Tibial nerve (tissue), 4 donors: ENCODE measurements at regions not wholly inside any gene's neighbourhood (a gene's known extent, or its start where the extent isn't known, plus 50 kb on each side); places are given as distances from the start of the nearest gene placed in this dataset.

ENCODE experiments used
- CTCF ChIP-seq, 5 experiments: fragments of 200-600 bp in 3 of 5; fragments of 450-650 bp in 2 of 5; sonication (generic) in 3 of 5; IDR thresholded peaks; one replicate each; pipeline ENCODE4 v1.5.1; 2016 to 2019; ENCODE audit warnings: antibody characterized with exemption in 5 of 5, mild to moderate bottlenecking in 3 of 5, moderate library complexity in 2 of 5
- EP300 ChIP-seq, 2 donors: sonication (generic); formaldehyde crosslinking; IDR thresholded peaks; one replicate each; pipeline ENCODE4 v1.6.1; 2017; ENCODE audit warnings: antibody characterized with exemption in 2 of 2, mild to moderate bottlenecking in 1 of 2
- POLR2A ChIP-seq, 2 donors: fragments of 450-650 bp; IDR thresholded peaks; one replicate each; pipeline ENCODE4 v1.6.1; 2017; ENCODE audit warnings: antibody characterized with exemption in 2 of 2, mild to moderate bottlenecking in 2 of 2, moderate library complexity in 2 of 2

- no peak for TF ChIP-seq CTCF (IDR thresholded peaks at IDR 0.05)
- no peak for TF ChIP-seq POLR2A (IDR thresholded peaks at IDR 0.05)
- no peak for TF ChIP-seq EP300 (IDR thresholded peaks at IDR 0.05)
These were observed 56.1 kb upstream of the ASAP2 start for GRCh38 chr2:9150568-9150900.
